Osteoblast (primary cell): ENCODE measurements at regions not wholly inside any gene's neighbourhood (a gene's known extent, or its start where the extent isn't known, plus 50 kb on each side); places are given as distances from the start of the nearest gene placed in this dataset.
A peak's percentile ranks its signal among the peaks of the same experiment; 100 is the strongest.

Experiments
- DNase-seq: peaks from one replicate; pipeline ENCODE4 v3.0.0; 2011; ENCODE audit warnings: low spot score, mixed read lengths; ENCODE audit not compliant: insufficient read length; ENCODE audit errors: missing footprints
- H2AFZ ChIP-seq: 2 replicates; pipeline ENCODE4 v1.6.0; 2011; ENCODE audit warnings: mild to moderate bottlenecking, low read length
- H3K27ac ChIP-seq: 2 replicates; pipeline ENCODE4 v1.5.1; 2011; ENCODE audit warnings: mild to moderate bottlenecking, low read depth, low read length, moderate library complexity
- H3K27me3 ChIP-seq: 2 replicates; pipeline ENCODE4 v1.6.0; 2012; ENCODE audit warnings: mild to moderate bottlenecking, control low read depth, inconsistent platforms, low read length, moderate library complexity; ENCODE audit not compliant: insufficient read depth
- H3K36me3 ChIP-seq: 2 replicates; pipeline ENCODE4 v1.5.1; 2011; ENCODE audit warnings: mild to moderate bottlenecking, low read length, control low read depth, moderate library complexity; ENCODE audit not compliant: insufficient read depth
- H3K4me1 ChIP-seq: 2 replicates; pipeline ENCODE4 v1.5.1; 2011; ENCODE audit warnings: mild to moderate bottlenecking, low read length, control low read depth, moderate library complexity; ENCODE audit not compliant: insufficient read depth
- H3K4me2 ChIP-seq: 2 replicates; pipeline ENCODE4 v1.6.0; 2011; ENCODE audit warnings: mild to moderate bottlenecking, low read length; ENCODE audit not compliant: insufficient read depth
- H3K4me3 ChIP-seq: fragments of 200-600 bp; sonication (generic); 3 replicates; pipeline ENCODE4 v1.5.1; 2012; ENCODE audit warnings: mild to moderate bottlenecking, low read length, inconsistent platforms; ENCODE audit not compliant: insufficient read depth
- H3K79me2 ChIP-seq: 2 replicates; pipeline ENCODE4 v1.6.0; 2012; ENCODE audit warnings: mild to moderate bottlenecking, low read length, control low read depth, inconsistent platforms; ENCODE audit not compliant: insufficient read depth
- H3K9me3 ChIP-seq: 2 replicates; pipeline ENCODE4 v1.5.1; 2011; ENCODE audit warnings: low read depth, low read length, control low read depth
- H4K20me1 ChIP-seq: 2 replicates; pipeline ENCODE4 v1.6.0; 2012; ENCODE audit warnings: mild to moderate bottlenecking, low read length, control low read depth; ENCODE audit not compliant: insufficient read depth
- CTCF ChIP-seq: IDR thresholded peaks from 2 replicates; pipeline ENCODE4 v1.5.1; 2011; ENCODE audit warnings: mild to moderate bottlenecking, low read depth, low read length, moderate library complexity; ENCODE audit errors: extremely low read depth

GRCh38 chr16:85546585-85547447 lies 66.3 kb upstream of the GSE1 start:
- no peak for DNase-seq
- H3K9me3 ChIP-seq: no peaks in the 10 kb centered on the region
- H3K79me2 ChIP-seq: no peaks in the 10 kb centered on the region
- H3K4me1 ChIP-seq: peaks cover 11% of the 10 kb centered on the region
- no peaks in the 10 kb centered on the region for H3K27me3 ChIP-seq
- no peak overlapping the region for H2AFZ ChIP-seq
- no peaks in the 10 kb centered on the region for H3K36me3 ChIP-seq
- no peak overlapping the region for H3K27ac ChIP-seq
- TF ChIP-seq CTCF: peak; percentile 16
- no peak overlapping the region for H3K4me2 ChIP-seq
- H3K4me3 ChIP-seq: no peak overlapping the region
- H4K20me1 ChIP-seq: peaks cover 6% of the 10 kb centered on the region

- no peaks in the 10 kb centered on the region for H3K9me3 ChIP-seq
- H3K79me2 ChIP-seq: no peaks in the 10 kb centered on the region
- no peak for TF ChIP-seq CTCF
- no peak overlapping the region for H3K4me3 ChIP-seq
- H3K4me1 ChIP-seq: peaks cover 11% of the 10 kb centered on the region
- DNase-seq: no peak
- H2AFZ ChIP-seq: no peak overlapping the region
- no peaks in the 10 kb centered on the region for H3K36me3 ChIP-seq
- no peak overlapping the region for H3K4me2 ChIP-seq
- no peak overlapping the region for H3K27ac ChIP-seq
- H4K20me1 ChIP-seq: peaks cover 3% of the 10 kb centered on the region
- H3K27me3 ChIP-seq: no peaks in the 10 kb centered on the region
Observed at GRCh38 chr16:85548375-85548774, 64.7 kb upstream of the GSE1 start.

GRCh38 chr16:85549766-85550421 lies 63.2 kb upstream of the GSE1 start:
- Histone ChIP-seq H3K4me2 (no peak overlapping the region), H3K9me3 (no peaks in the 10 kb centered on the region), H3K27ac (no peak overlapping the region), H4K20me1 (no peaks in the 10 kb centered on the region), H3K36me3 (no peaks in the 10 kb centered on the region), H3K79me2 (no peaks in the 10 kb centered on the region), H2AFZ (no peak overlapping the region), H3K4me1 (peaks cover 19% of the 10 kb centered on the region), H3K4me3 (no peak overlapping the region), H3K27me3 (no peaks in the 10 kb centered on the region)
- DNase-seq: peak; percentile 73
- TF ChIP-seq CTCF: no peak

GRCh38 chr16:85550422-85550864 lies 62.7 kb upstream of the GSE1 start:
- Histone ChIP-seq H3K27me3 (no peaks in the 10 kb centered on the region), H3K4me2 (no peak overlapping the region), H3K27ac (no peak overlapping the region), H3K36me3 (no peaks in the 10 kb centered on the region), H3K79me2 (no peaks in the 10 kb centered on the region), H4K20me1 (no peaks in the 10 kb centered on the region), H3K9me3 (no peaks in the 10 kb centered on the region), H2AFZ (no peak overlapping the region), H3K4me3 (no peak overlapping the region), H3K4me1 (peaks cover 19% of the 10 kb centered on the region)
- TF ChIP-seq CTCF: no peak
- DNase-seq: peak; percentile 86
